SK-N-SH treated with all-trans-retinoic acid at 6 μM for 48 hours (cell line): ENCODE measurements at regions not wholly inside any gene's neighbourhood (a gene's known extent, or its start where the extent isn't known, plus 50 kb on each side); places are given as distances from the start of the nearest gene placed in this dataset.

ENCODE experiments used
- ARNTL ChIP-seq: fragments of 450-650 bp; formaldehyde crosslinking; IDR thresholded peaks from 2 replicates; pipeline ENCODE4 v1.5.0; 2020; ENCODE audit warnings: low read depth, mild to moderate bottlenecking, moderate library complexity, borderline replicate concordance
- BACH2 ChIP-seq: fragments of 250-450 bp; sonication (Bioruptor Pico); IDR thresholded peaks from 2 replicates; pipeline ENCODE4 v1.9.0; 2021; ENCODE audit warnings: mild to moderate bottlenecking, borderline replicate concordance
- ESRRG ChIP-seq: fragments of 250-450 bp; sonication (Bioruptor Pico); IDR thresholded peaks from 2 replicates; pipeline ENCODE4 v1.6.1; 2021; ENCODE audit warnings: mild to moderate bottlenecking
- GLIS3 ChIP-seq: fragments of 250-450 bp; sonication (Bioruptor Pico); IDR thresholded peaks from 2 replicates; pipeline ENCODE4 v1.5.0; 2020; ENCODE audit warnings: mild to moderate bottlenecking, moderate library complexity
- ISL1 ChIP-seq: fragments of 250-450 bp; sonication (Bioruptor Pico); IDR thresholded peaks from 2 replicates; pipeline ENCODE4 v2.1.2; 2022; ENCODE audit warnings: mild to moderate bottlenecking, moderate library complexity
- RARB ChIP-seq: fragments of 250-450 bp; sonication (Bioruptor Pico); IDR thresholded peaks from 2 replicates; pipeline ENCODE4 v1.8.0; 2021; ENCODE audit warnings: mild to moderate bottlenecking, moderate library complexity
- ZC3H10 ChIP-seq: fragments of 250-450 bp; sonication (Bioruptor Pico); IDR thresholded peaks from 2 replicates; pipeline ENCODE4 v1.5.1; 2021; ENCODE audit warnings: mild to moderate bottlenecking, moderate library complexity
- ZFP3 ChIP-seq: fragments of 250-450 bp; sonication (Bioruptor Pico); IDR thresholded peaks from 2 replicates; pipeline ENCODE4 v1.5.0; 2020; ENCODE audit warnings: mild to moderate bottlenecking, moderate library complexity
- ZFP30 ChIP-seq: fragments of 450-650 bp; formaldehyde crosslinking; IDR thresholded peaks from 2 replicates; pipeline ENCODE4 v1.5.0; 2022; ENCODE audit warnings: mild to moderate bottlenecking, moderate library complexity
- ZNF565 ChIP-seq: fragments of 450-650 bp; formaldehyde crosslinking; conservative IDR thresholded peaks from 2 replicates; pipeline ENCODE4 v1.5.0; 2020; ENCODE audit warnings: low read depth, mild to moderate bottlenecking, moderate library complexity
- TF ChIP-seq, protein P1 (sequence below): fragments of 250-450 bp; sonication (Bioruptor Pico); IDR thresholded peaks from 2 replicates; pipeline ENCODE4 v1.5.1; 2021; ENCODE audit warnings: mild to moderate bottlenecking, moderate library complexity
- TF ChIP-seq, protein P2 (sequence below): fragments of 250-450 bp; sonication (Bioruptor Pico); IDR thresholded peaks from 2 replicates; pipeline ENCODE4 v1.8.0; 2020; ENCODE audit warnings: mild to moderate bottlenecking, moderate library complexity, borderline replicate concordance
- TF ChIP-seq, protein P3 (sequence below): fragments of 250-450 bp; sonication (Bioruptor Pico); IDR thresholded peaks from 2 replicates; pipeline ENCODE4 v1.5.0; 2020; ENCODE audit warnings: mild to moderate bottlenecking, moderate library complexity
- TF ChIP-seq, protein P4 (sequence below): fragments of 250-450 bp; sonication (Bioruptor Pico); IDR thresholded peaks from 2 replicates; pipeline ENCODE4 v1.8.0; 2021; ENCODE audit warnings: low read depth, mild to moderate bottlenecking, moderate library complexity, borderline replicate concordance

DNA sequence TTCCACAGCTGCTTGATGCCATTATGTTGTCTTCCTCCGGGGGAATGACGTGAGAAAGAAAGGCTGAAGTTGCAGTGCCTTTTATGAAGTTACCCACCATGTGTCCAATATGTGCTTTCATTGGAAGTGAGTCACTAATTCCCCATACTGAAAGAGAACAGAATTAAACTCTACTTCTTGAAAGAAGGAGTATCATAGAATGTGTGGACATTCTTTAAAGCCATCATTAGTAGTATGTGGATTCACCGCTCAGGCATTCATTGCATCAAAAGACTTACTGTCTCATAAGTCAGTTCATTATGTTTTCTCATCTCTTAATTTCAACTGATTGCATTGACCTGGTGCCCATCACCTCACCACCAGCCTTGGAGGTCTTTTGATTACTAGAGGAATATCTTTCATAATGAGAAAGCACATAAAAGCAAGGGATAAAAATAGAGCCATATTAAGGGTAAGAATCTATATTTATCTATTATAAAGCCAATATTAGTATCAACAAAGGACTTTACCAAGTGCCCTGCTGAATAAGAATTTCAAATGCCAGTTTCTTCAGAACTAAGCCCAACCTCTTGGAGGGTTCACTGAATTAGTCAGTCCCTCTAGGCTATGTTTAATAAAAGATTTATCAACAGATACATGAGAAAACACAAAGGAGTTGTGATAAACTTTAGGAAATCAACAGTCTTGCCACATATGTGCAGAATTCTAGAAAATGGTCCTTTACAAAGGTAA, 516.1 kb downstream of the NTRK2 start:
- TF ChIP-seq GLIS3 (CRISPR knock-in tag) = no peak
- TF ChIP-seq, protein P1, sequence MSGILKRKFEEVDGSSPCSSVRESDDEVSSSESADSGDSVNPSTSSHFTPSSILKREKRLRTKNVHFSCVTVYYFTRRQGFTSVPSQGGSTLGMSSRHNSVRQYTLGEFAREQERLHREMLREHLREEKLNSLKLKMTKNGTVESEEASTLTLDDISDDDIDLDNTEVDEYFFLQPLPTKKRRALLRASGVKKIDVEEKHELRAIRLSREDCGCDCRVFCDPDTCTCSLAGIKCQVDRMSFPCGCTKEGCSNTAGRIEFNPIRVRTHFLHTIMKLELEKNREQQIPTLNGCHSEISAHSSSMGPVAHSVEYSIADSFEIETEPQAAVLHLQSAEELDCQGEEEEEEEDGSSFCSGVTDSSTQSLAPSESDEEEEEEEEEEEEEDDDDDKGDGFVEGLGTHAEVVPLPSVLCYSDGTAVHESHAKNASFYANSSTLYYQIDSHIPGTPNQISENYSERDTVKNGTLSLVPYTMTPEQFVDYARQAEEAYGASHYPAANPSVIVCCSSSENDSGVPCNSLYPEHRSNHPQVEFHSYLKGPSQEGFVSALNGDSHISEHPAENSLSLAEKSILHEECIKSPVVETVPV (CRISPR knock-in tag) = no peak
- TF ChIP-seq, protein P2, sequence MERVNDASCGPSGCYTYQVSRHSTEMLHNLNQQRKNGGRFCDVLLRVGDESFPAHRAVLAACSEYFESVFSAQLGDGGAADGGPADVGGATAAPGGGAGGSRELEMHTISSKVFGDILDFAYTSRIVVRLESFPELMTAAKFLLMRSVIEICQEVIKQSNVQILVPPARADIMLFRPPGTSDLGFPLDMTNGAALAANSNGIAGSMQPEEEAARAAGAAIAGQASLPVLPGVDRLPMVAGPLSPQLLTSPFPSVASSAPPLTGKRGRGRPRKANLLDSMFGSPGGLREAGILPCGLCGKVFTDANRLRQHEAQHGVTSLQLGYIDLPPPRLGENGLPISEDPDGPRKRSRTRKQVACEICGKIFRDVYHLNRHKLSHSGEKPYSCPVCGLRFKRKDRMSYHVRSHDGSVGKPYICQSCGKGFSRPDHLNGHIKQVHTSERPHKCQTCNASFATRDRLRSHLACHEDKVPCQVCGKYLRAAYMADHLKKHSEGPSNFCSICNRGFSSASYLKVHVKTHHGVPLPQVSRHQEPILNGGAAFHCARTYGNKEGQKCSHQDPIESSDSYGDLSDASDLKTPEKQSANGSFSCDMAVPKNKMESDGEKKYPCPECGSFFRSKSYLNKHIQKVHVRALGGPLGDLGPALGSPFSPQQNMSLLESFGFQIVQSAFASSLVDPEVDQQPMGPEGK (CRISPR knock-in tag) = no peak
- TF ChIP-seq, protein P3, sequence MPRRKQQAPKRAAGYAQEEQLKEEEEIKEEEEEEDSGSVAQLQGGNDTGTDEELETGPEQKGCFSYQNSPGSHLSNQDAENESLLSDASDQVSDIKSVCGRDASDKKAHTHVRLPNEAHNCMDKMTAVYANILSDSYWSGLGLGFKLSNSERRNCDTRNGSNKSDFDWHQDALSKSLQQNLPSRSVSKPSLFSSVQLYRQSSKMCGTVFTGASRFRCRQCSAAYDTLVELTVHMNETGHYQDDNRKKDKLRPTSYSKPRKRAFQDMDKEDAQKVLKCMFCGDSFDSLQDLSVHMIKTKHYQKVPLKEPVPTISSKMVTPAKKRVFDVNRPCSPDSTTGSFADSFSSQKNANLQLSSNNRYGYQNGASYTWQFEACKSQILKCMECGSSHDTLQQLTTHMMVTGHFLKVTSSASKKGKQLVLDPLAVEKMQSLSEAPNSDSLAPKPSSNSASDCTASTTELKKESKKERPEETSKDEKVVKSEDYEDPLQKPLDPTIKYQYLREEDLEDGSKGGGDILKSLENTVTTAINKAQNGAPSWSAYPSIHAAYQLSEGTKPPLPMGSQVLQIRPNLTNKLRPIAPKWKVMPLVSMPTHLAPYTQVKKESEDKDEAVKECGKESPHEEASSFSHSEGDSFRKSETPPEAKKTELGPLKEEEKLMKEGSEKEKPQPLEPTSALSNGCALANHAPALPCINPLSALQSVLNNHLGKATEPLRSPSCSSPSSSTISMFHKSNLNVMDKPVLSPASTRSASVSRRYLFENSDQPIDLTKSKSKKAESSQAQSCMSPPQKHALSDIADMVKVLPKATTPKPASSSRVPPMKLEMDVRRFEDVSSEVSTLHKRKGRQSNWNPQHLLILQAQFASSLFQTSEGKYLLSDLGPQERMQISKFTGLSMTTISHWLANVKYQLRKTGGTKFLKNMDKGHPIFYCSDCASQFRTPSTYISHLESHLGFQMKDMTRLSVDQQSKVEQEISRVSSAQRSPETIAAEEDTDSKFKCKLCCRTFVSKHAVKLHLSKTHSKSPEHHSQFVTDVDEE = no peak
- no peak for TF ChIP-seq ZFP3
- TF ChIP-seq ESRRG (CRISPR knock-in tag) = no peak
- TF ChIP-seq BACH2 (CRISPR knock-in tag) = no peak
- no peak for TF ChIP-seq ZNF565 (CRISPR knock-in tag)
- TF ChIP-seq ZFP30 (CRISPR knock-in tag) = no peak
- TF ChIP-seq RARB (CRISPR knock-in tag) = no peak
- TF ChIP-seq ARNTL = no peak
- no peak for TF ChIP-seq ZC3H10 (CRISPR knock-in tag)
- TF ChIP-seq ISL1 (CRISPR knock-in tag) = no peak
- TF ChIP-seq, protein P4, sequence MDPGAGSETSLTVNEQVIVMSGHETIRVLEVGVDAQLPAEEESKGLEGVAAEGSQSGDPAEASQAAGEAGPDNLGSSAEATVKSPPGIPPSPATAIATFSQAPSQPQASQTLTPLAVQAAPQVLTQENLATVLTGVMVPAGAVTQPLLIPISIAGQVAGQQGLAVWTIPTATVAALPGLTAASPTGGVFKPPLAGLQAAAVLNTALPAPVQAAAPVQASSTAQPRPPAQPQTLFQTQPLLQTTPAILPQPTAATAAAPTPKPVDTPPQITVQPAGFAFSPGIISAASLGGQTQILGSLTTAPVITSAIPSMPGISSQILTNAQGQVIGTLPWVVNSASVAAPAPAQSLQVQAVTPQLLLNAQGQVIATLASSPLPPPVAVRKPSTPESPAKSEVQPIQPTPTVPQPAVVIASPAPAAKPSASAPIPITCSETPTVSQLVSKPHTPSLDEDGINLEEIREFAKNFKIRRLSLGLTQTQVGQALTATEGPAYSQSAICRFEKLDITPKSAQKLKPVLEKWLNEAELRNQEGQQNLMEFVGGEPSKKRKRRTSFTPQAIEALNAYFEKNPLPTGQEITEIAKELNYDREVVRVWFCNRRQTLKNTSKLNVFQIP (CRISPR knock-in tag) = no peak
